ENCODE measurements at regions not wholly inside any gene's neighbourhood (a gene's known extent, or its start where the extent isn't known, plus 50 kb on each side); places are given as distances from the start of the nearest gene placed in this dataset.

DNA sequence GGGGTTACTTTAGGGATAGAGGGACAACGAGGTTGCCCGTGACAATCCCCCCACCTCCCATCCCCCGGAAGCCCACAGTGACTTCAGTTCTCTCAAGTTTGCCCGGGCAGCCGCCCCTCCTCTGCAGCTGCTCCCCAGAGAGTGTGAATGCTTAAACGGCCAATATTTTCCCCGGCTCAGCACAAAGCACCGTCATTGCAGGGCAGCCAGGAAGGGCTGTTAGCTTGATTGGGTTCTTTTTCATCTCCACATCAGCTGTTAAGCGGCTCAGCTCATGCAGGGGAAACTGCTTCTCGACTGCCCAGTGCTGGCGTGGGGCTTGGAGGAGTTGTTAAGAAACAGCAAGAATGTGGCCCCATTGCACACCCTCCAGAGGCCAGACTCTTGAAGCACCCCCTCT is 120.5 kb upstream of the NCOR2 start:
- no peak for DNase-seq (ENCODE audit: low read depth)
- TF ChIP-seq, protein P1, sequence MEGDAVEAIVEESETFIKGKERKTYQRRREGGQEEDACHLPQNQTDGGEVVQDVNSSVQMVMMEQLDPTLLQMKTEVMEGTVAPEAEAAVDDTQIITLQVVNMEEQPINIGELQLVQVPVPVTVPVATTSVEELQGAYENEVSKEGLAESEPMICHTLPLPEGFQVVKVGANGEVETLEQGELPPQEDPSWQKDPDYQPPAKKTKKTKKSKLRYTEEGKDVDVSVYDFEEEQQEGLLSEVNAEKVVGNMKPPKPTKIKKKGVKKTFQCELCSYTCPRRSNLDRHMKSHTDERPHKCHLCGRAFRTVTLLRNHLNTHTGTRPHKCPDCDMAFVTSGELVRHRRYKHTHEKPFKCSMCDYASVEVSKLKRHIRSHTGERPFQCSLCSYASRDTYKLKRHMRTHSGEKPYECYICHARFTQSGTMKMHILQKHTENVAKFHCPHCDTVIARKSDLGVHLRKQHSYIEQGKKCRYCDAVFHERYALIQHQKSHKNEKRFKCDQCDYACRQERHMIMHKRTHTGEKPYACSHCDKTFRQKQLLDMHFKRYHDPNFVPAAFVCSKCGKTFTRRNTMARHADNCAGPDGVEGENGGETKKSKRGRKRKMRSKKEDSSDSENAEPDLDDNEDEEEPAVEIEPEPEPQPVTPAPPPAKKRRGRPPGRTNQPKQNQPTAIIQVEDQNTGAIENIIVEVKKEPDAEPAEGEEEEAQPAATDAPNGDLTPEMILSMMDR (conservative IDR thresholded peaks at IDR 0.05; ENCODE audit: control insufficient read depth, insufficient read depth, low read depth, low read length) = no peak
- H3K4me3 ChIP-seq (ENCODE audit: control insufficient read depth, low read depth, low read length) = no peak overlapping the region

DNA sequence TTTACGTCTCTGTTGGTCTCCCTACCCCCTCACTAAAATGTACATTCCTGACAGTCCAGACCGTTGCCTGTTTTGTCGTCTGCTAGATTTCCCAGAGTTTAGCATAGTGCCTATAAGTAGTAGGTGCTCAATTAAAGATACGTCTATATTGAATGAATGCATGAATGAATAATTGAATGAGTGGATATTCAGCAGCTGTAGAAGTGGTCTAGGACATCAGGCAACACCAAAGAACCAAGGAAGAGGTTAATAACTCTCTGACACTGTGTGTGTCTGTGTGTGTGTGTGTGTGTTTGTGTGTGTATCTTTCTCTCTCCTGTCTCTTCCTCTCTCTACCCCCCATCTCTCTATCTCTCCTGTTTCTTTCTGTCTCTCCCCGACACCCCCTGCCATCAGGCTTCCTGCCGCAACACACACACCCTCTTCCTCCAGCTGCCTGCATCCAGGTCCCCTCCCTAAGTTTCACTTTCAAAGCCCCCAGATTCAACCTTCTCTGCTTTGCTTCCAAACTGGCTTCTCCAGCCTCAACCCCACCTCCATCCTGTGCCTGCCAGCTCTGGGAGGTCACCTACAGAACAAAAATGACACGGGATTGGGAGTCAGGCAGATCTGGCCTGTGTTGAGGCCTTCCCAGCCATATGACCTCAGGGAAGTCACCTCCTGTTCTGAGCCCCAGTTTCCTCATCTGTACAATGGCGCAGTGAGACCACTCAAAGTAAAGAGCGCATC is 119.9 kb upstream of the NCOR2 start:
- no peak overlapping the region for H3K4me3 ChIP-seq (ENCODE audit: control insufficient read depth, low read depth, low read length)

DNA sequence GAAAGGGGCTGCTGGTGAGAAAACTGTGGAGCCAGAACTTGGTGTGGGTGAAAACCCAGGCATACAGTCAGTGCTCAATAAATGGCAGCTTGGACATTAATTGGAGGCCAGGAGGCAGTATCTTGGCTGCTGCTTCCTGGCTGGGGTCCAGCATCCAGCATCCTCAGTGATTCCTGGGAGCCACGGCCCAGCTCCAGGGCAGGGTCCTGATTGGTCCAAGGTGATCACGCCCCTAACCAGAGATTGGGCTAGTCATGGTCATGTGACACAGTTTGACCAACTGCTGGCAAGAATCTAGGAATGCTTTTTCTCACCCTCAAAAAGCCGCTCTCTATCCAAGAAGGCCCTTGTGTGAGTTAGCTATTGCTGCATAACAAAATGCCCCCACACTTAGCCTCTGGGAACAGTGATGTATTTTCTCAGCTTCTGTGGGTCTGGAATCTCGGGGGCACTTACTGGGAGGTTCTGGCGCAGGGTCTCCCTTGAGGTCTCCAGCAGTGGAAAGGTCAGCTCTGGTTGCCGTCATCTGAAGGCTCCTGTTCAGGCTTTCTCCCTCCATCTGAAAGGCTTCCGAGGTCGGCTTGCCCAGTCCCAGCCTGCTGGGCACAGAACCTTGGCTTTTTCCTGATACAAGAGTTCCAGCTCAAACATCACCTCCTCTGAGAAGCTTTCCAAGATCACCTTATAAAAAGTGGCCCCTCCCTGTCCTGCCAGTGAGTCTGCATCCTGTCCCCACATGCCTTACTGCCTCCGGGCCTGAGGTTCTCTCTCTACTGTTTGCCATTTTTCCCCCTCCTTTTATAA is 119.2 kb upstream of the NCOR2 start:
- H3K4me3 ChIP-seq (ENCODE audit: control insufficient read depth, low read depth, low read length) = no peak overlapping the region
- DNase-seq (ENCODE audit: low read depth) = peak; percentile 46
- TF ChIP-seq, protein P1 (conservative IDR thresholded peaks at IDR 0.05; ENCODE audit: control insufficient read depth, insufficient read depth, low read depth, low read length) = no peak

More for the DNA sequence above, 119.9 kb upstream of the NCOR2 start:
- DNase-seq (ENCODE audit: low read depth) = no peak
- TF ChIP-seq, protein P1 (conservative IDR thresholded peaks at IDR 0.05; ENCODE audit: control insufficient read depth, insufficient read depth, low read depth, low read length) = no peak

DNA sequence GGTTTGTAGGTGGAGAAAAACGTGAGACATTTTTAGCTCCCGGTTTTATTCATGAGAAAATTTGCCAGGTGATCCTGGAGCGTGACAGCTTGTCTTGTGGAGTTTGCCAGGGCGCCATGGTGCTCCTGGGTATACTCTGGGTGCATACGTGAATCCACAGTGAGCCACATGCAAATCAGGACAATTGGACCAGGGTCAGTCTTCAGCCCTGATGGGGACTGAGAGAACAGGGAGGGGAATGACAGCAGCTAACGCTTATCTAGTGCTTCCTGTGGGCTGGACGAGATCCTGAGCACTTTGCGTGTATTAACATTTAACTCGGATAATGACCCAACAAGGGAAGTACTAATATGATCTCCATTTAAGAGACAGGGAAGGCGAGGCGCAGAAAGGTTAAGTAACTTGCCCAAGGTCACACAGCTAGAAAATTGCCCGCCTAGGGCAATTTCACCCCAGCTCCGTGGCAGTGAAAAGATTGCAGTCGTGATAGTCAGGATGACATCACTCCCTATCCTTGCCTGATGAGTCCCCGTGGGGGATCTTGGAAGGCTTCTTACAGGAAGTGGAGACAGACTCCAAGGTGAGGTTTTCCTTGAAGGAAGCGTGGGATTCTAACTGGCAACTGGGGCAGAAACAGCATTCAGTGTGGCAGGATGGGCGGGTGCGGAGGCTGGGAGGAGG is 118.4 kb upstream of the NCOR2 start:
- H3K4me3 ChIP-seq (ENCODE audit: control insufficient read depth, low read depth, low read length) = no peak overlapping the region
- TF ChIP-seq, protein P1 (conservative IDR thresholded peaks at IDR 0.05; ENCODE audit: control insufficient read depth, insufficient read depth, low read depth, low read length) = no peak
- peak; percentile 77 for DNase-seq (ENCODE audit: low read depth)

DNA sequence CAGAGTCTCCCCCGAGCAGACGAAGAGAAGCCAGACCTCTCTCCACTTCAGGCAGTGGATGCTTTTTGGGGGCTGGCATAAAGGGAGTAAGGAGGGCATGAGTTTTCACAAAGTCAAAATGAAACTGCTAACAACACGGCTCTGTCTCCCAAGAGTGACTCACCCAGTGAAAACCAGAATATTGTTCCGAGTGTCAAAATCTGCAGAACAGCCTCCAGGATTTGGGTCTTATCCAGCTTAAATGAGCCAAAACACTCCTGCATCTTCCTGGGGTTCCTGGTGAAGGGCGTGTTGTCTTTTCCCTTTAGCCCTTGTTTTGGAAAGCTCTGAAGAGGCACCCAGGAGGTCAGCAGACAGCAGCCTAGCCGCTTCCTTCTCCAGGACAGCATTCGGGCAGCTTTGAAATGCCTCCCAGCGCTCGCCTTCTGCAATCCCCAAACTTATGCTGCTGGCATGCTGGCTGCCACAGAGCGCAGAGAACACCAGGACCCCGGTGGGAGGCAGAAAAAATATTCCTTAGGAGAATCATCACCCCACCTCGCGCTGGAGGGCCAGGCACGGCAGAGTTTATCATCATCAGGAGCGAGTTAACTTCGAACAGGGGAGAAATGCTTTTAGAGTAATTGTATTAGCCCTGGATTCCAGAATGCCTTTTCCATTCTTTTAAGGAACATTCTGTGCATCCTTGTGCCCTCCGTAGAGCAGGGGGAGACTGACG is 117.7 kb upstream of the NCOR2 start:
- peak; percentile 91 for DNase-seq (ENCODE audit: low read depth)
- peak overlapping the region; percentile 8 for H3K4me3 ChIP-seq (ENCODE audit: control insufficient read depth, low read depth, low read length)
- TF ChIP-seq, protein P1 (conservative IDR thresholded peaks at IDR 0.05; ENCODE audit: control insufficient read depth, insufficient read depth, low read depth, low read length) = no peak

DNA sequence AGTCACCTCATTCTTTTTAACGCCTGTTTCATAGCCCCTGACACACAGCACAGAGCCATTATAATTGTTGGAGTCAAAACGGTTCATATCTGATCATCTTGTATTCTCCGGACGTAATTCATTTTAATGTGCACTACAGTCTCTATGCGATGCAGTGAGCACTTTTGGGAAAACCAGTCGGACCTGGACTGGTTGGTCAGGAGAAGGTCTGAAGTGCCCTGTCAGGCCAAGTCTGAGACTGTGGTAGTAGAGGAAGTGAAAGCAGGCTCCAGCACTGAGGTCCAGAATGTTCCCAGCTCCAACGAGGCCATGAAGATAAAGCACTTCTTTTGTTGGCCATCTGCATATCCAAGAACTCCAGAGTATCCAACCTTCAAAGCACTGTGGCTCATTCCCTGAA is 117.1 kb upstream of the NCOR2 start:
- no peak overlapping the region for H3K4me3 ChIP-seq (ENCODE audit: control insufficient read depth, low read depth, low read length)
- TF ChIP-seq, protein P1 (conservative IDR thresholded peaks at IDR 0.05; ENCODE audit: control insufficient read depth, insufficient read depth, low read depth, low read length) = no peak
- DNase-seq (ENCODE audit: low read depth) = no peak

Data from fibroblast of mammary gland (primary cell).